Mesenchymal stem cell (in vitro differentiated cells and primary cell): ENCODE measurements at regions not wholly inside any gene's neighbourhood (a gene's known extent, or its start where the extent isn't known, plus 50 kb on each side); places are given as distances from the start of the nearest gene placed in this dataset.

ENCODE experiments used
- DNase-seq: peaks from one replicate; pipeline ENCODE4 v3.0.0-alpha.2; 2013
- H2AFZ ChIP-seq: one replicate; pipeline ENCODE4 v1.6.1; 2013; ENCODE audit warnings: low read depth, mild to moderate bottlenecking, control low read depth, inconsistent platforms, low read length, moderate library complexity
- H2AK5ac ChIP-seq: 2 replicates; pipeline ENCODE4 v1.6.1; 2013; ENCODE audit warnings: low read length, moderate library complexity, mild to moderate bottlenecking, inconsistent platforms; ENCODE audit not compliant: severe bottlenecking
- H2BK120ac ChIP-seq: one replicate; pipeline ENCODE4 v1.6.1; 2013; ENCODE audit warnings: low read depth, mild to moderate bottlenecking, inconsistent platforms, low read length, moderate library complexity
- H2BK12ac ChIP-seq, 2 experiments: one replicate each; pipeline ENCODE4 v1.6.1; 2013; ENCODE audit warnings: inconsistent platforms in 2 of 2, low read length in 2 of 2, mild to moderate bottlenecking in 2 of 2, moderate library complexity in 2 of 2, control low read depth in 1 of 2
- H2BK15ac ChIP-seq: one replicate; pipeline ENCODE4 v1.6.1; 2013; ENCODE audit warnings: mild to moderate bottlenecking, low read depth, inconsistent platforms; ENCODE audit not compliant: poor library complexity, severe bottlenecking
- H2BK5ac ChIP-seq: 2 replicates; pipeline ENCODE4 v1.6.1; 2013; ENCODE audit warnings: low read depth, mild to moderate bottlenecking, low read length, control low read depth, inconsistent platforms; ENCODE audit not compliant: poor library complexity, severe bottlenecking
- H3K14ac ChIP-seq, 2 experiments: one replicate each; pipeline ENCODE4 v1.6.1; 2013; ENCODE audit warnings: inconsistent platforms in 2 of 2, low read length in 2 of 2, control low read depth in 1 of 2, mild to moderate bottlenecking in 1 of 2, moderate library complexity in 1 of 2
- H3K18ac ChIP-seq, 2 experiments: one replicate each; pipeline ENCODE4 v1.6.1; 2013; ENCODE audit warnings: inconsistent platforms in 2 of 2, low read length in 2 of 2, control low read depth in 1 of 2, low read depth in 1 of 2, mild to moderate bottlenecking in 1 of 2
- H3K23ac ChIP-seq, 2 experiments: one replicate each; pipeline ENCODE4 v1.6.1; 2013; ENCODE audit warnings: inconsistent platforms in 2 of 2, low read length in 2 of 2, mild to moderate bottlenecking in 2 of 2, moderate library complexity in 2 of 2, control low read depth in 1 of 2
- H3K27ac ChIP-seq: 2 replicates; pipeline ENCODE4 v1.5.1; 2013; ENCODE audit warnings: mild to moderate bottlenecking, moderate library complexity, low read length, control low read depth, inconsistent platforms; ENCODE audit not compliant: poor library complexity, severe bottlenecking
- H3K27me3 ChIP-seq, 2 experiments: 2 replicates each; pipeline versions ENCODE4 v1.6.1 to v1.7.0; 2013; ENCODE audit warnings: low read length in 2 of 2, mild to moderate bottlenecking in 2 of 2, moderate library complexity in 2 of 2, control low read depth in 1 of 2, inconsistent platforms in 1 of 2; ENCODE audit not compliant: control insufficient read depth in 1 of 2, insufficient read depth in 1 of 2
- H3K36me3 ChIP-seq, 2 experiments: 2 replicates each; pipeline versions ENCODE4 v1.6.1 to v1.7.0; 2013; ENCODE audit warnings: low read length in 2 of 2, control low read depth in 1 of 2, inconsistent platforms in 1 of 2, low read depth in 1 of 2, mild to moderate bottlenecking in 1 of 2; ENCODE audit not compliant: insufficient read depth in 2 of 2, control insufficient read depth in 1 of 2
- H3K4ac ChIP-seq, 2 experiments: one replicate each; pipeline ENCODE4 v1.6.1; 2013; ENCODE audit warnings: inconsistent platforms in 2 of 2, low read length in 2 of 2, mild to moderate bottlenecking in 2 of 2, moderate library complexity in 2 of 2, control low read depth in 1 of 2, low read depth in 1 of 2
- H3K4me1 ChIP-seq: 2 replicates; pipeline ENCODE4 v1.6.1; 2013; ENCODE audit warnings: low read depth, low read length, control low read depth; ENCODE audit not compliant: control insufficient read depth, insufficient read depth
- H3K4me2 ChIP-seq: 2 replicates; pipeline ENCODE4 v1.6.1; 2013; ENCODE audit warnings: low read length, mild to moderate bottlenecking, inconsistent platforms; ENCODE audit not compliant: poor library complexity, severe bottlenecking
- H3K4me3 ChIP-seq, 2 experiments: 2 replicates each; pipeline versions ENCODE4 v1.5.1 to v1.7.0; 2013; ENCODE audit warnings: low read length in 2 of 2, mild to moderate bottlenecking in 2 of 2, control low read depth in 1 of 2, low read depth in 1 of 2; ENCODE audit not compliant: insufficient read depth in 1 of 2
- H3K79me1 ChIP-seq: replicated peaks from 2 replicates; pipeline ENCODE4 v1.6.1; 2013; ENCODE audit warnings: mild to moderate bottlenecking, control low read depth, low read length, inconsistent platforms; ENCODE audit not compliant: poor library complexity, severe bottlenecking
- H3K9ac ChIP-seq: 2 replicates; pipeline ENCODE4 v1.7.0; 2013; ENCODE audit warnings: mild to moderate bottlenecking, low read length, moderate library complexity
- H3K9me3 ChIP-seq: 2 replicates; pipeline ENCODE4 v1.7.0; 2013; ENCODE audit warnings: mild to moderate bottlenecking, low read length; ENCODE audit not compliant: control insufficient read depth
- H4K8ac ChIP-seq: one replicate; pipeline ENCODE4 v1.6.1; 2013; ENCODE audit warnings: inconsistent platforms, mild to moderate bottlenecking, low read length, moderate library complexity
- H4K91ac ChIP-seq: one replicate; pipeline ENCODE4 v1.6.1; 2013; ENCODE audit warnings: mild to moderate bottlenecking, low read length, inconsistent platforms
- WGBS: methylation state at CpG from one replicate; pipeline ENCODE4 v1.1.7; 2013; ENCODE audit warnings: mixed read lengths; 5-methylcytosine and 5-hydroxymethylcytosine counted together

DNA sequence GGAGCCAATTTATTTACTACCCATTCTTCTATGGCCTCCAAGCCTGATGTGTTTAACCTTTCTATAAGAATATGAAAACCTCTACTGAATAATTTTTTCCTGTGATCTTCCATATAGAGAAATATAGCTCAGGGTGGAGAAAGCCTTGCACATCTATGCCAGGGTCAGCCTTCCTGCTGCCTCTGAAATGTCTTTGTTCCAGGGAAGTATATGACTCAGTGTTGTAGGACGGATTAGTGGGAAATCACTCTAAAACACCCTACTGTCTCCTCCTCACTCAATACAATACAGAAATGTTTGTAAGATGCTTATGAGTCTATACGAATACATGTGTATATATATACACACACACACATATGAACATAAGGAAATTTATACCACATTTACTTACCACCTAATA lies 1044.9 kb downstream of the BRINP3 start:
- Histone ChIP-seq H3K4me1 (no peaks in the 10 kb centered on the region), H2BK120ac (no peak overlapping the region), H2BK5ac (no peak overlapping the region), H2BK12ac (no peak overlapping the region), H4K91ac (no peak overlapping the region), H3K27ac (no peak overlapping the region), H3K27me3 (no peaks in the 10 kb centered on the region), H2BK15ac (no peak overlapping the region), H3K9ac (no peak overlapping the region), H2AFZ (no peak overlapping the region), H2AK5ac (no peak overlapping the region), H3K9me3 (no peaks in the 10 kb centered on the region), H3K14ac (no peak overlapping the region), H3K18ac (no peak overlapping the region), H4K8ac (no peak overlapping the region), H3K4ac (no peak overlapping the region), H3K4me2 (no peak overlapping the region), H3K4me3 (no peak overlapping the region), H3K36me3 (no peaks in the 10 kb centered on the region), H3K79me1 (no peaks in the 10 kb centered on the region), H3K23ac (no peak overlapping the region)
- WGBS: no CpG with 5 or more reads among the region's 2 CpGs
- no peak for DNase-seq

DNA sequence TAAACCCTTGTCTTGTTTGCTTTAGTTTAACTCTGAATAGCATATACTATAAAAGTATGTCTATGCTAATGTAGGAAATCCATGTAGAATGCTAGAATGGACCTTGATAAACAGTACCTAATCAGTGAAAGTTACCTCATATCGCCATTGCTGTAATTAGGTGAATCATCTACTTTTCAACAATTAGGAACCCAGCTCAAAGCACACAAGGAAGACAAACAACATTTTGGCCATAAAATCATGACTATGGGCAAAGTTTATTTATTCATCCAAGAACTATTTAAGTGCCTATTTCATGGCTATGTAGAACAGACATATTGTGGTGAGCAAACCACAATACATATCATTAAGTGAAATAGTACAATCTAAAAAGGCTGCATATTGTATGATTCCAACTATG lies 1043.2 kb downstream of the BRINP3 start:
- Histone ChIP-seq H3K18ac (no peak overlapping the region), H3K9ac (no peak overlapping the region), H2BK12ac (no peak overlapping the region), H3K4me2 (no peak overlapping the region), H3K4ac (no peak overlapping the region), H3K14ac (no peak overlapping the region), H3K4me1 (no peaks in the 10 kb centered on the region), H3K4me3 (no peak overlapping the region), H4K8ac (no peak overlapping the region), H3K36me3 (no peaks in the 10 kb centered on the region), H3K79me1 (no peaks in the 10 kb centered on the region), H3K23ac (no peak overlapping the region), H3K27ac (no peak overlapping the region), H3K9me3 (no peaks in the 10 kb centered on the region), H2BK5ac (no peak overlapping the region), H2BK15ac (no peak overlapping the region), H2AK5ac (no peak overlapping the region), H2BK120ac (no peak overlapping the region), H2AFZ (no peak overlapping the region), H3K27me3 (no peaks in the 10 kb centered on the region), H4K91ac (no peak overlapping the region)
- DNase-seq: no peak
- WGBS: 56% methylated on average over 1 of the region's 1 CpG

DNA sequence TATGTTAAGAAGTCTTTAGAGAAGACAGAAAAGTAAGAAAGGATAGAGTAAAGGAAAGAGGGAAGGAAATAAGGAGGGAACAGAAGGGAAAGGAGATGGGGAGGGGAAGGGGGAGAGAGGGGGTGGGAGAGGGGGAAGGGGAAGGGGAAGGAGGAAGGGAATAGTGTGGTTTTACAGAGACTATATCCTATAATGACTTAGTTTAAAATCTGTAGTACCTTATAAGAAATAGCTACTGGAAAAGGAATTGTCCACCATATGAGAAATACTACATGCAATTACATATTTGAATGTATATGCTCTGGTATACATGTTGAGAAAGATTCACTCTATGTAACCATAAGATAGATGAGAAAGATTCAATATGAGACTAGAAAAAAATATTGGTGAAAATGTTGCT lies 1042.3 kb downstream of the BRINP3 start:
- Histone ChIP-seq H3K4me1 (no peaks in the 10 kb centered on the region), H3K36me3 (no peaks in the 10 kb centered on the region), H3K18ac (no peak overlapping the region), H4K8ac (no peak overlapping the region), H3K79me1 (no peaks in the 10 kb centered on the region), H2BK12ac (no peak overlapping the region), H2BK5ac (no peak overlapping the region), H3K14ac (no peak overlapping the region), H4K91ac (no peak overlapping the region), H3K9ac (no peak overlapping the region), H2AK5ac (no peak overlapping the region), H3K4ac (no peak overlapping the region), H2BK120ac (no peak overlapping the region), H3K27me3 (no peaks in the 10 kb centered on the region), H2BK15ac (no peak overlapping the region), H3K4me2 (no peak overlapping the region), H3K27ac (no peak overlapping the region), H3K23ac (no peak overlapping the region), H3K9me3 (no peaks in the 10 kb centered on the region), H3K4me3 (no peak overlapping the region), H2AFZ (no peak overlapping the region)
- DNase-seq: no peak

DNA sequence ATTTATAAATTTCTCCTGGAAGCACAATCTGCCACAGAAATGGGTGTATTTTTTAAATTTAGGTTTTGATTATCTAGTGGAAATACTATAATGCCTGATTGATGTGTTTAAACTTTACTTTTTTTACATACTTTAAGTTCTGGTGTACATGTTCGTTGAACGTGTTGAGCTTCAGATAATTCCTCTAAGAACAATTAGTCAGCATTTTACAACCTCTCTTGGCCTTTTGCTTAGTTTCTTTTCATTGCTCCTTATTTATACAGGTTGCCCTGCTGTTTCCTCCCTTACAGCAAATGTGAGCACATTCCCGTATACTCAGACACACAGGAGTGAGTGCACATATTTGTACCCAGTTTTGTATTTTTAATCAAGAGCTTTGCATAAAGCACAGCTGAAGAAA lies 1038.9 kb downstream of the BRINP3 start:
- Histone ChIP-seq H4K8ac (no peak overlapping the region), H2AK5ac (no peak overlapping the region), H2AFZ (no peak overlapping the region), H3K79me1 (no peaks in the 10 kb centered on the region), H3K4ac (no peak overlapping the region), H3K9ac (no peak overlapping the region), H3K18ac (no peak overlapping the region), H2BK5ac (no peak overlapping the region), H3K27ac (no peak overlapping the region), H3K23ac (no peak overlapping the region), H3K4me3 (no peak overlapping the region), H3K36me3 (no peaks in the 10 kb centered on the region), H2BK120ac (no peak overlapping the region), H2BK12ac (no peak overlapping the region), H3K27me3 (no peaks in the 10 kb centered on the region), H2BK15ac (no peak overlapping the region), H3K9me3 (no peaks in the 10 kb centered on the region), H3K4me2 (no peak overlapping the region), H3K4me1 (no peaks in the 10 kb centered on the region), H3K14ac (no peak overlapping the region), H4K91ac (no peak overlapping the region)
- no peak for DNase-seq
- WGBS: 64% methylated on average over 3 of the region's 3 CpGs
